ENCODE measurements at regions not wholly inside any gene's neighbourhood (a gene's known extent, or its start where the extent isn't known, plus 50 kb on each side); places are given as distances from the start of the nearest gene placed in this dataset.

DNA sequence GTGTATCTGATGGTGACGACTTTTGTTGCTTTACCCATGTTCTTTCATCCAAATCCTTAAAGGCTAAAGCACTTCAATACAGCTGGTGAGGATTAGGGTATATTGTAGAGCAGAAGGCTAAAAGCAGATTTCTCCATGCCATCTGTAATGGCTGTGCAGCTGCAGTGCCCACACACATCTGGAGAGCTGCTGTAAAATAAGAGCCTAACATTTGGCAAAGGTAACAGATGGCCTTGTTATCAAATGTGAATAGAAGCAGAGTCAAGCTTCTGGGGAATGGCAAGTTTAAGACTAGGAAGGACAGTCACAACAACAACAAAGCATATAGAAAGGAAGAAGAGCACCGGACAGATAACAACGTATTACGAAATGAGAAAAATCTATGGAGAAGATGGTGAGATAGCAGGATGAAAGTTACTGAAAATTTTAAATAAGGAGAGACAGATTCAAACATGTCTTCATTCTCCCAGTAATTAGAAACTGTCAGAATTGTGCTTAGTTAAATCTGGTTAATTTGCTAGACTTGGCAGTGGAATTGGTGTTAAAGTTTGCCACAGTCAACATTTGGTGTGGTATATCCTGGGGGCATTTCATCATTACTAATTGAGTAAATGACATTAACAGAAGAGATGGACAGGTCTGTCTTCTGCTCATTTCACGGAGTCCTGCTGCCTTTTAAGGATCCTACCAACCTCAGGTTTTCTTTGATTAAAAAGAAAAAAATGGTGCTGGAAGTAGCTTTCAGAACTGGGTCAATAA, 1093.2 kb downstream of the ADGRL2 start:
- ATAC-seq (ENCODE audit: low FRiP score in 2 of 2) (no peak), DNase-seq (no peak)
- peaks cover 0 to 4% (median 0%) of the 10 kb centered on the region in 4 donors for H3K9me3 ChIP-seq
- H3K27me3 ChIP-seq: no peaks in the 10 kb centered on the region
- no peak for TF ChIP-seq POLR2AphosphoS5 (IDR thresholded peaks at IDR 0.05)
- no peak for TF ChIP-seq POLR2A (IDR thresholded peaks at IDR 0.05)
- TF ChIP-seq EP300 (IDR thresholded peaks at IDR 0.05): no peak
- TF ChIP-seq, protein P1, sequence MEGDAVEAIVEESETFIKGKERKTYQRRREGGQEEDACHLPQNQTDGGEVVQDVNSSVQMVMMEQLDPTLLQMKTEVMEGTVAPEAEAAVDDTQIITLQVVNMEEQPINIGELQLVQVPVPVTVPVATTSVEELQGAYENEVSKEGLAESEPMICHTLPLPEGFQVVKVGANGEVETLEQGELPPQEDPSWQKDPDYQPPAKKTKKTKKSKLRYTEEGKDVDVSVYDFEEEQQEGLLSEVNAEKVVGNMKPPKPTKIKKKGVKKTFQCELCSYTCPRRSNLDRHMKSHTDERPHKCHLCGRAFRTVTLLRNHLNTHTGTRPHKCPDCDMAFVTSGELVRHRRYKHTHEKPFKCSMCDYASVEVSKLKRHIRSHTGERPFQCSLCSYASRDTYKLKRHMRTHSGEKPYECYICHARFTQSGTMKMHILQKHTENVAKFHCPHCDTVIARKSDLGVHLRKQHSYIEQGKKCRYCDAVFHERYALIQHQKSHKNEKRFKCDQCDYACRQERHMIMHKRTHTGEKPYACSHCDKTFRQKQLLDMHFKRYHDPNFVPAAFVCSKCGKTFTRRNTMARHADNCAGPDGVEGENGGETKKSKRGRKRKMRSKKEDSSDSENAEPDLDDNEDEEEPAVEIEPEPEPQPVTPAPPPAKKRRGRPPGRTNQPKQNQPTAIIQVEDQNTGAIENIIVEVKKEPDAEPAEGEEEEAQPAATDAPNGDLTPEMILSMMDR (IDR thresholded peaks at IDR 0.05): no peak
- H3K27ac ChIP-seq: no peak overlapping the region
- 89 to 95% methylated on average over 5 of the region's 5 CpGs for WGBS, 2 donors
- H3K36me3 ChIP-seq: no peaks in the 10 kb centered on the region
- H3K4me1 ChIP-seq: no peaks in the 10 kb centered on the region
- no peak overlapping the region for H3K4me3 ChIP-seq

- no peak overlapping the region for H3K4me3 ChIP-seq
- H3K9me3 ChIP-seq: no peaks in the 10 kb centered on the region
- WGBS, 2 donors: 69 to 79% methylated on average over 3 of the region's 3 CpGs
- ATAC-seq (ENCODE audit: low FRiP score in 2 of 2) (no peak), DNase-seq (no peak)
- no peaks in the 10 kb centered on the region for H3K27me3 ChIP-seq
- peaks cover 0 to 9% (median 0%) of the 10 kb centered on the region in 4 donors for H3K4me1 ChIP-seq
- TF ChIP-seq POLR2AphosphoS5 (IDR thresholded peaks at IDR 0.05) (no peak), EP300 (IDR thresholded peaks at IDR 0.05) (no peak), POLR2A (IDR thresholded peaks at IDR 0.05) (no peak)
- TF ChIP-seq, protein P1 (IDR thresholded peaks at IDR 0.05): no peak
- H3K27ac ChIP-seq: no peak overlapping the region
- H3K36me3 ChIP-seq: no peaks in the 10 kb centered on the region
Measured at GRCh38 chr1:82880506-82880905, 1079.8 kb downstream of the ADGRL2 start.

DNA sequence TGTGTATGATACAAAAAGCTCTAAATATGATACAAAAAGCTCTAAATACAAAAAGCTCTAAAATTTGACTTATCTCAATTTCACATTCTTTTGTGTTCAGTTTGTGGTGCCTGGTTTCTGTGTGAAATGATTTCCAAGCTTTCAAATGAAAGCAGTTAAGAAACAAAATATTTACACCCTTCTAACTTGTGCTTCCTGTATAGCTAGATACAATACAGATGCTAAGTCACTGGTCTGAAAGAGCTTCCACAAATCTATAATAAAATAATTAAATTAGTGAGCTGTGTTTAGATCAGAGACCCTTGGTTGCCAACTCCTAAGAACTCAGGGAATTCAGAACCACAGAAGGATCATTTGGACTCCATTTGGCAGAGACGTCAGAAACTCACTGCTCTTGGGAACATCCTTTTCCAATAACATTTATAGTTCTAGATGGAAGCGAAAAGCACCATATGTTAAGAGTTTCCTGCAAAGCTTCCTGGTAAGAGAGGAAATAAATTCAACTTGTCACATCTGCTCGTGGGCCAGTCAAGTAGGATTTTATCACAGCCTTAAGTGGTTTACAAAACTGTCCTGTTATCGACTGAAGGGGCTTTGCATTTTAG, 1079.1 kb downstream of the ADGRL2 start:
- H3K27me3 ChIP-seq: no peaks in the 10 kb centered on the region
- DNase-seq (no peak), ATAC-seq (ENCODE audit: low FRiP score in 2 of 2) (no peak)
- no peak overlapping the region for H3K4me3 ChIP-seq
- H3K27ac ChIP-seq: no peak overlapping the region
- no peaks in the 10 kb centered on the region for H3K9me3 ChIP-seq
- TF ChIP-seq, protein P1 (IDR thresholded peaks at IDR 0.05): no peak
- TF ChIP-seq POLR2A (IDR thresholded peaks at IDR 0.05) (no peak), POLR2AphosphoS5 (IDR thresholded peaks at IDR 0.05) (no peak), EP300 (IDR thresholded peaks at IDR 0.05) (no peak)
- peaks cover 0 to 9% (median 0%) of the 10 kb centered on the region in 4 donors for H3K4me1 ChIP-seq
- WGBS, 2 donors: 21 to 28% methylated on average over 4 of the region's 4 CpGs
- no peaks in the 10 kb centered on the region for H3K36me3 ChIP-seq

DNA sequence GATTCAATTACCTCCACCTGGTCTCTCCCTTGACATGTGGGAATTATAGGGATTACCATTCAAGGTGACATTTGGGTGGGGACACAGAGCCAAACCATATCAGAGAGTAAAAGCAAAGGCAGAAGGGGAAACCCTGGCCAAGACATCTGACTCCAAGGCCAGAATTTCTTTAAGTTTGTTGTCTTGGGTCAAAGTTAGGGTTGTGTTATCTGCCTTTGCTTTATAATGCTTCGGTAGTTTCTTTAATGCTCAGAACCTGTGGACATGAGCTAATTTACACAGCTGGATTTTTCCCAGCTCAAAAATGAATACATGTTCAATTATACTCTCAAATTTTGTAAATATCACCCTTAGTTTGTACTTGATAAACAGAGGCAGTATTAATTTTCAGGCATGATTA, 1074.4 kb downstream of the ADGRL2 start:
- Histone ChIP-seq H3K36me3 (no peaks in the 10 kb centered on the region), H3K4me1 (peaks cover 0 to 7% (median 0%) of the 10 kb centered on the region in 4 donors), H3K27me3 (no peaks in the 10 kb centered on the region), H3K4me3 (no peak overlapping the region), H3K27ac (no peak overlapping the region), H3K9me3 (no peaks in the 10 kb centered on the region)
- DNase-seq (no peak), ATAC-seq (ENCODE audit: low FRiP score in 2 of 2) (no peak)
- TF ChIP-seq EP300 (IDR thresholded peaks at IDR 0.05) (no peak), POLR2A (IDR thresholded peaks at IDR 0.05) (no peak), POLR2AphosphoS5 (IDR thresholded peaks at IDR 0.05) (no peak)
- TF ChIP-seq, protein P1 (IDR thresholded peaks at IDR 0.05): no peak
- WGBS, 2 donors: 90 to 97% methylated on average over 1 of the region's 1 CpG

Measured in upper lobe of left lung (tissue), 6 donors.